Stomach smooth muscle (tissue), 2 donors: ENCODE measurements at regions not wholly inside any gene's neighbourhood (a gene's known extent, or its start where the extent isn't known, plus 50 kb on each side); places are given as distances from the start of the nearest gene placed in this dataset.

Experiments
- H3K27ac ChIP-seq: one replicate; pipeline ENCODE4 v1.7.0; 2013; ENCODE audit warnings: mild to moderate bottlenecking, low read length, inconsistent platforms
- H3K27me3 ChIP-seq, 2 donors: one replicate each; pipeline ENCODE4 v1.7.0; 2013; ENCODE audit warnings: low read length in 2 of 2; ENCODE audit not compliant: insufficient read depth in 2 of 2, control insufficient read depth in 1 of 2
- H3K36me3 ChIP-seq, 2 donors: one replicate each; pipeline ENCODE4 v1.7.0; 2013; ENCODE audit warnings: low read length in 2 of 2; ENCODE audit not compliant: control insufficient read depth in 2 of 2, insufficient read depth in 2 of 2
- H3K4me1 ChIP-seq: one replicate; pipeline ENCODE4 v1.7.0; 2013; ENCODE audit warnings: low read length; ENCODE audit not compliant: control insufficient read depth, insufficient read depth
- H3K4me3 ChIP-seq, 2 donors: one replicate each; pipeline ENCODE4 v1.7.0; 2013; ENCODE audit warnings: low read length in 2 of 2
- H3K9ac ChIP-seq, 2 donors: one replicate each; pipeline ENCODE4 v1.7.0; 2013; ENCODE audit warnings: low read length in 2 of 2, mild to moderate bottlenecking in 1 of 2
- H3K9me3 ChIP-seq, 2 donors: one replicate each; pipeline ENCODE4 v1.7.0; 2013; ENCODE audit warnings: low read length in 2 of 2; ENCODE audit not compliant: control insufficient read depth in 2 of 2
- donor health status: healthy.
- donor health status: Pancreatic carcinoma.

- Histone ChIP-seq H3K27ac (no peak overlapping the region), H3K9ac (no peak overlapping the region), H3K4me1 (peaks cover under 1% of the 10 kb centered on the region), H3K27me3 (no peaks in the 10 kb centered on the region), H3K4me3 (no peak overlapping the region), H3K36me3 (no peaks in the 10 kb centered on the region), H3K9me3 (no peaks in the 10 kb centered on the region)
These were observed 226.6 kb downstream of the EPHA4 start for GRCh38 chr2:221345516-221345915.

- H3K4me3 ChIP-seq: no peak overlapping the region
- H3K36me3 ChIP-seq: no peaks in the 10 kb centered on the region
- H3K27me3 ChIP-seq: no peaks in the 10 kb centered on the region
- H3K27ac ChIP-seq: no peak overlapping the region
- no peak overlapping the region for H3K9ac ChIP-seq
- no peaks in the 10 kb centered on the region for H3K9me3 ChIP-seq
- peaks cover 3% of the 10 kb centered on the region for H3K4me1 ChIP-seq
These were observed 225.7 kb downstream of the EPHA4 start for GRCh38 chr2:221346411-221346810.

- H3K9me3 ChIP-seq: no peaks in the 10 kb centered on the region
- no peaks in the 10 kb centered on the region for H3K27me3 ChIP-seq
- no peak overlapping the region for H3K9ac ChIP-seq
- no peak overlapping the region for H3K27ac ChIP-seq
- H3K36me3 ChIP-seq: no peaks in the 10 kb centered on the region
- H3K4me1 ChIP-seq: peaks cover 3% of the 10 kb centered on the region
- H3K4me3 ChIP-seq: no peak overlapping the region
These were observed 224.6 kb downstream of the EPHA4 start for GRCh38 chr2:221347471-221347870.

- no peak overlapping the region for H3K27ac ChIP-seq
- peaks cover 3% of the 10 kb centered on the region for H3K4me1 ChIP-seq
- no peak overlapping the region for H3K9ac ChIP-seq
- no peaks in the 10 kb centered on the region for H3K27me3 ChIP-seq
- no peaks in the 10 kb centered on the region for H3K9me3 ChIP-seq
- H3K36me3 ChIP-seq: no peaks in the 10 kb centered on the region
- H3K4me3 ChIP-seq: peak overlapping the region in 1 of 2 donors; percentile 17
These were observed 221.5 kb downstream of the EPHA4 start for GRCh38 chr2:221350616-221351015.

- Histone ChIP-seq H3K4me3 (no peak overlapping the region), H3K9me3 (no peaks in the 10 kb centered on the region), H3K36me3 (no peaks in the 10 kb centered on the region), H3K9ac (no peak overlapping the region), H3K27ac (no peak overlapping the region), H3K4me1 (peaks cover 3% of the 10 kb centered on the region), H3K27me3 (no peaks in the 10 kb centered on the region)
These were observed 218.9 kb downstream of the EPHA4 start for GRCh38 chr2:221353201-221353600.

- Histone ChIP-seq H3K27ac (no peak overlapping the region), H3K36me3 (no peaks in the 10 kb centered on the region), H3K27me3 (no peaks in the 10 kb centered on the region), H3K4me3 (no peak overlapping the region), H3K9me3 (no peaks in the 10 kb centered on the region), H3K9ac (no peak overlapping the region), H3K4me1 (no peaks in the 10 kb centered on the region)
These were observed 211.8 kb downstream of the EPHA4 start for GRCh38 chr2:221360312-221360711.

- Histone ChIP-seq H3K27me3 (no peaks in the 10 kb centered on the region), H3K27ac (no peak overlapping the region), H3K36me3 (no peaks in the 10 kb centered on the region), H3K4me3 (no peak overlapping the region), H3K9ac (no peak overlapping the region), H3K4me1 (no peaks in the 10 kb centered on the region), H3K9me3 (no peaks in the 10 kb centered on the region)
These were observed 211.4 kb downstream of the EPHA4 start for GRCh38 chr2:221360742-221361141.

GRCh38 chr2:221361633-221362032, 210.5 kb downstream of the EPHA4 start:
- Histone ChIP-seq H3K27me3 (no peaks in the 10 kb centered on the region), H3K27ac (no peak overlapping the region), H3K9me3 (no peaks in the 10 kb centered on the region), H3K9ac (no peak overlapping the region), H3K4me1 (no peaks in the 10 kb centered on the region), H3K36me3 (no peaks in the 10 kb centered on the region), H3K4me3 (no peak overlapping the region)

GRCh38 chr2:221364672-221365071, 207.4 kb downstream of the EPHA4 start:
- no peaks in the 10 kb centered on the region for H3K27me3 ChIP-seq
- no peak overlapping the region for H3K9ac ChIP-seq
- H3K36me3 ChIP-seq: no peaks in the 10 kb centered on the region
- H3K9me3 ChIP-seq: no peaks in the 10 kb centered on the region
- no peaks in the 10 kb centered on the region for H3K4me1 ChIP-seq
- H3K4me3 ChIP-seq: no peak overlapping the region
- H3K27ac ChIP-seq: no peak overlapping the region
